Muscle of leg (tissue), 3 donors: ENCODE measurements at regions not wholly inside any gene's neighbourhood (a gene's known extent, or its start where the extent isn't known, plus 50 kb on each side); places are given as distances from the start of the nearest gene placed in this dataset.
A peak's percentile ranks its signal among the peaks of the same experiment; 100 is the strongest.

Source experiments
- DNase-seq: peaks from one replicate; pipeline ENCODE4 v3.0.0; 2013
- H3K27ac ChIP-seq: one replicate; pipeline ENCODE4 v1.5.1; 2013; ENCODE audit warnings: mild to moderate bottlenecking, low read length, control low read depth
- H3K27me3 ChIP-seq: one replicate; pipeline ENCODE4 v1.6.1; 2013; ENCODE audit warnings: low read length; ENCODE audit not compliant: control insufficient read depth, insufficient read depth
- H3K36me3 ChIP-seq: one replicate; pipeline ENCODE4 v1.6.1; 2013; ENCODE audit warnings: low read length; ENCODE audit not compliant: control insufficient read depth, insufficient read depth
- H3K4me1 ChIP-seq: one replicate; pipeline ENCODE4 v1.6.1; 2013; ENCODE audit warnings: low read length; ENCODE audit not compliant: control insufficient read depth, insufficient read depth
- H3K4me3 ChIP-seq: one replicate; pipeline ENCODE4 v1.5.1; 2013; ENCODE audit warnings: low read length, control low read depth
- H3K9me3 ChIP-seq: replicated peaks from 2 replicates; pipeline ENCODE4 v1.6.1; 2013; ENCODE audit warnings: low read depth, low read length; ENCODE audit not compliant: control insufficient read depth
- WGBS: methylation state at CpG from one replicate; pipeline ENCODE4 v1.1.5; 2013; ENCODE audit warnings: missing lambda C conversion rate; ENCODE audit not compliant: insufficient coverage; 5-methylcytosine and 5-hydroxymethylcytosine counted together

GRCh38 chr2:19600982-19601381 is 242.6 kb upstream of the OSR1 start:
- DNase-seq: no peak
- Histone ChIP-seq H3K4me1 (no peaks in the 10 kb centered on the region), H3K9me3 (no peaks in the 10 kb centered on the region), H3K36me3 (no peaks in the 10 kb centered on the region), H3K27me3 (no peaks in the 10 kb centered on the region), H3K27ac (no peak overlapping the region), H3K4me3 (no peak overlapping the region)
- 83% methylated on average over 1 of the region's 2 CpGs for WGBS

GRCh38 chr2:19600506-19600905 is 242.1 kb upstream of the OSR1 start:
- H3K27me3 ChIP-seq: no peaks in the 10 kb centered on the region
- no peak overlapping the region for H3K4me3 ChIP-seq
- no peaks in the 10 kb centered on the region for H3K36me3 ChIP-seq
- no peaks in the 10 kb centered on the region for H3K9me3 ChIP-seq
- no peak overlapping the region for H3K27ac ChIP-seq
- H3K4me1 ChIP-seq: no peaks in the 10 kb centered on the region
- no peak for DNase-seq

GRCh38 chr2:19598971-19599370 is 240.5 kb upstream of the OSR1 start:
- Histone ChIP-seq H3K27ac (no peak overlapping the region), H3K4me1 (no peaks in the 10 kb centered on the region), H3K36me3 (no peaks in the 10 kb centered on the region), H3K27me3 (no peaks in the 10 kb centered on the region), H3K4me3 (no peak overlapping the region), H3K9me3 (no peaks in the 10 kb centered on the region)
- DNase-seq: no peak
- WGBS: no CpG with 5 or more reads among the region's 3 CpGs

- H3K27me3 ChIP-seq: no peaks in the 10 kb centered on the region
Measured at GRCh38 chr2:19592197-19592596, 233.8 kb upstream of the OSR1 start.

GRCh38 chr2:19589791-19590190 is 231.4 kb upstream of the OSR1 start:
- no peak for DNase-seq
- Histone ChIP-seq H3K27me3 (no peaks in the 10 kb centered on the region), H3K4me3 (no peak overlapping the region), H3K9me3 (no peaks in the 10 kb centered on the region), H3K27ac (no peak overlapping the region), H3K4me1 (no peaks in the 10 kb centered on the region), H3K36me3 (no peaks in the 10 kb centered on the region)
- 50% methylated on average over 1 of the region's 4 CpGs for WGBS

More at GRCh38 chr2:19592197-19592596, 233.8 kb upstream of the OSR1 start:
- Histone ChIP-seq H3K27ac (no peak overlapping the region), H3K36me3 (no peaks in the 10 kb centered on the region), H3K4me1 (no peaks in the 10 kb centered on the region), H3K9me3 (no peaks in the 10 kb centered on the region), H3K4me3 (no peak overlapping the region)
- no peak for DNase-seq

- peaks cover 7% of the 10 kb centered on the region for H3K4me1 ChIP-seq
Measured at GRCh38 chr2:19580830-19581229, 222.4 kb upstream of the OSR1 start.

GRCh38 chr2:19580264-19580663 is 221.8 kb upstream of the OSR1 start:
- no peak overlapping the region for H3K4me3 ChIP-seq
- H3K27me3 ChIP-seq: no peaks in the 10 kb centered on the region
- H3K27ac ChIP-seq: no peak overlapping the region
- H3K36me3 ChIP-seq: no peaks in the 10 kb centered on the region
- DNase-seq: no peak
- H3K9me3 ChIP-seq: no peaks in the 10 kb centered on the region
- WGBS: no CpG with 5 or more reads among the region's 1 CpG
- peaks cover 7% of the 10 kb centered on the region for H3K4me1 ChIP-seq

More at GRCh38 chr2:19580830-19581229, 222.4 kb upstream of the OSR1 start:
- Histone ChIP-seq H3K9me3 (no peaks in the 10 kb centered on the region), H3K27me3 (no peaks in the 10 kb centered on the region), H3K27ac (no peak overlapping the region), H3K36me3 (no peaks in the 10 kb centered on the region), H3K4me3 (no peak overlapping the region)
- WGBS: 65% methylated on average over 2 of the region's 4 CpGs
- no peak for DNase-seq

- no peak for DNase-seq
- no peak overlapping the region for H3K27ac ChIP-seq
- H3K9me3 ChIP-seq: no peaks in the 10 kb centered on the region
- peaks cover 14% of the 10 kb centered on the region for H3K4me1 ChIP-seq
- H3K36me3 ChIP-seq: no peaks in the 10 kb centered on the region
- no peak overlapping the region for H3K4me3 ChIP-seq
- H3K27me3 ChIP-seq: no peaks in the 10 kb centered on the region
- 55% methylated on average over 2 of the region's 3 CpGs for WGBS
Measured at GRCh38 chr2:19579461-19579860, 221.0 kb upstream of the OSR1 start.

GRCh38 chr2:19577723-19578122 is 219.3 kb upstream of the OSR1 start:
- Histone ChIP-seq H3K27me3 (no peaks in the 10 kb centered on the region), H3K27ac (peak overlapping the region; percentile 8), H3K4me1 (peaks cover 26% of the 10 kb centered on the region), H3K9me3 (no peaks in the 10 kb centered on the region), H3K4me3 (no peak overlapping the region), H3K36me3 (no peaks in the 10 kb centered on the region)
- peak; percentile 62 for DNase-seq
- no CpG with 5 or more reads among the region's 3 CpGs for WGBS

GRCh38 chr2:19576411-19576810 is 218.0 kb upstream of the OSR1 start:
- WGBS: no CpG with 5 or more reads among the region's 3 CpGs
- no peaks in the 10 kb centered on the region for H3K9me3 ChIP-seq
- no peak overlapping the region for H3K4me3 ChIP-seq
- peak; percentile 54 for DNase-seq
- peak overlapping the region; percentile 82 for H3K27ac ChIP-seq
- H3K36me3 ChIP-seq: no peaks in the 10 kb centered on the region
- no peaks in the 10 kb centered on the region for H3K27me3 ChIP-seq
- peaks cover 32% of the 10 kb centered on the region for H3K4me1 ChIP-seq

- Histone ChIP-seq H3K4me1 (peaks cover 32% of the 10 kb centered on the region), H3K36me3 (no peaks in the 10 kb centered on the region), H3K27me3 (no peaks in the 10 kb centered on the region), H3K9me3 (no peaks in the 10 kb centered on the region), H3K4me3 (no peak overlapping the region), H3K27ac (peak overlapping the region; percentile 82)
- DNase-seq: peak; percentile 89
Measured at GRCh38 chr2:19575641-19576040, 217.2 kb upstream of the OSR1 start.
